Mammary epithelial cell (primary cell): ENCODE measurements at regions not wholly inside any gene's neighbourhood (a gene's known extent, or its start where the extent isn't known, plus 50 kb on each side); places are given as distances from the start of the nearest gene placed in this dataset.

ENCODE experiments used
- EZH2 ChIP-seq: IDR thresholded peaks from 2 replicates; pipeline ENCODE4 v1.6.1; 2012; ENCODE audit warnings: low read length, inconsistent platforms, borderline replicate concordance
- TF ChIP-seq, protein P1 (sequence below), 2 donors: IDR thresholded peaks in 1 of 2; conservative IDR thresholded peaks in 1 of 2; 2 replicates each; pipeline ENCODE4 v1.5.1; 2011 to 2012; ENCODE audit warnings: inconsistent platforms in 2 of 2, low read length in 2 of 2, mild to moderate bottlenecking in 2 of 2, control low read depth in 1 of 2, low read depth in 1 of 2; ENCODE audit not compliant: insufficient read depth in 1 of 2; ENCODE audit errors: extremely low read depth in 1 of 2

DNA sequence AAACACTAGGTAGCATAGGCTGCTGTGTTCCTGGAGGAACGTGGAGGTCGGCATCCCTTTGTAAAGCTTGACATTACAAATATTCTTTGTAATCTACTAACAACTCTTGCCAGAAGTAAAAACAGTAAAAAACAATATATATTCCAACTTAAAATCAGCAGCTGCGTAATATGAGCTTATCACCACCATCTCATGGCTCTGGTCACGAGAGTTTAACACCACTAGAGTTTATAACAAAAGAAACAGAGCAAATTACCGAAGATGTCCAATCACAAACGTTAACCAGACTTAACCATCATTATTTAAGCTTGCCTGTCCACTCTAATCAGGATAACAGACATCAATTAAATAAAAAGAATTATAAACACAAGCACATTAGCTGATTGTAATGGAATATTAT lies 236.7 kb downstream of the PCDH7 start:
- no peak for TF ChIP-seq EZH2
- TF ChIP-seq, protein P1, sequence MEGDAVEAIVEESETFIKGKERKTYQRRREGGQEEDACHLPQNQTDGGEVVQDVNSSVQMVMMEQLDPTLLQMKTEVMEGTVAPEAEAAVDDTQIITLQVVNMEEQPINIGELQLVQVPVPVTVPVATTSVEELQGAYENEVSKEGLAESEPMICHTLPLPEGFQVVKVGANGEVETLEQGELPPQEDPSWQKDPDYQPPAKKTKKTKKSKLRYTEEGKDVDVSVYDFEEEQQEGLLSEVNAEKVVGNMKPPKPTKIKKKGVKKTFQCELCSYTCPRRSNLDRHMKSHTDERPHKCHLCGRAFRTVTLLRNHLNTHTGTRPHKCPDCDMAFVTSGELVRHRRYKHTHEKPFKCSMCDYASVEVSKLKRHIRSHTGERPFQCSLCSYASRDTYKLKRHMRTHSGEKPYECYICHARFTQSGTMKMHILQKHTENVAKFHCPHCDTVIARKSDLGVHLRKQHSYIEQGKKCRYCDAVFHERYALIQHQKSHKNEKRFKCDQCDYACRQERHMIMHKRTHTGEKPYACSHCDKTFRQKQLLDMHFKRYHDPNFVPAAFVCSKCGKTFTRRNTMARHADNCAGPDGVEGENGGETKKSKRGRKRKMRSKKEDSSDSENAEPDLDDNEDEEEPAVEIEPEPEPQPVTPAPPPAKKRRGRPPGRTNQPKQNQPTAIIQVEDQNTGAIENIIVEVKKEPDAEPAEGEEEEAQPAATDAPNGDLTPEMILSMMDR (conservative IDR thresholded peaks at IDR 0.05 in 1 of 2, IDR thresholded peaks at IDR 0.05 in 1 of 2; ENCODE audit: extremely low read depth in 1 of 2, insufficient read depth in 1 of 2, low read depth in 1 of 2, low read length in 2 of 2): no peak
